Activated CD4-positive, alpha-beta T cell treated with anti-CD3 and anti-CD28 coated beads, Interleukin-2, amount 10 ng/mL, durations not matched to agents 7 days and 5 days (primary cell): ENCODE measurements at regions not wholly inside any gene's neighbourhood (a gene's known extent, or its start where the extent isn't known, plus 50 kb on each side); places are given as distances from the start of the nearest gene placed in this dataset.
"Not testable (repeated sequence)": the region's sequence is repeated elsewhere in the genome, so short reads cannot be mapped to it uniquely, and the experiment has no call there.

ENCODE experiments used
- CTCF ChIA-PET: fragments of 350-600 bp; sonication (Branson Sonifier 250); formaldehyde crosslinking; loops from one replicate; lab custom pipeline; 2021; ENCODE audit warnings: antibody characterized with exemption; lab: Charles Lee
- POLR2A ChIA-PET: fragments of 350-600 bp; sonication (Branson Sonifier 250); formaldehyde crosslinking; loops from one replicate; lab custom pipeline; 2021; ENCODE audit warnings: antibody characterized with exemption; lab: Charles Lee
- DNase-seq: peaks from one replicate; pipeline ENCODE4 v3.0.0-alpha.2; 2020
- H3K27ac Mint-ChIP-seq: one replicate; pipeline ENCODE4 v1.8.0; 2021; ENCODE audit warnings: mild to moderate bottlenecking, moderate library complexity, mixed read lengths
- H3K27me3 Mint-ChIP-seq: one replicate; pipeline ENCODE4 v1.8.0; 2021; ENCODE audit warnings: mixed read lengths
- H3K36me3 Mint-ChIP-seq: one replicate; pipeline ENCODE4 v1.8.0; 2021; ENCODE audit warnings: low read depth, mixed read lengths
- H3K4me1 Mint-ChIP-seq: one replicate; pipeline ENCODE4 v1.8.0; 2021; ENCODE audit warnings: mixed read lengths
- H3K4me3 Mint-ChIP-seq: one replicate; pipeline ENCODE4 v1.8.0; 2021; ENCODE audit warnings: mild to moderate bottlenecking, moderate library complexity, mixed read lengths
- H3K9me3 Mint-ChIP-seq: one replicate; pipeline ENCODE4 v1.8.0; 2021; ENCODE audit warnings: mixed read lengths

GRCh38 chr2:215260097-215260677 is 51.7 kb upstream of the ATIC start:
- POLR2A ChIA-PET: no interaction called here
- H3K36me3 Mint-ChIP-seq: no peaks in the 10 kb centered on the region
- CTCF ChIA-PET: no interaction called here

GRCh38 chr2:215249501-215249900 is 62.4 kb upstream of the ATIC start:
- Mint-ChIP-seq H3K27me3 (no peaks in the 10 kb centered on the region), H3K4me3 (no peak overlapping the region), H3K27ac (no peak overlapping the region), H3K9me3 (no peaks in the 10 kb centered on the region), H3K36me3 (no peaks in the 10 kb centered on the region), H3K4me1 (no peaks in the 10 kb centered on the region)
- CTCF ChIA-PET: no interaction called here
- POLR2A ChIA-PET: no interaction called here
- DNase-seq: no peak

More at GRCh38 chr2:215260097-215260677, 51.7 kb upstream of the ATIC start:
- H3K27ac Mint-ChIP-seq: no peak overlapping the region
- no peak overlapping the region for H3K4me3 Mint-ChIP-seq
- peaks cover 2% of the 10 kb centered on the region for H3K27me3 Mint-ChIP-seq
- no peaks in the 10 kb centered on the region for H3K4me1 Mint-ChIP-seq
- no peaks in the 10 kb centered on the region for H3K9me3 Mint-ChIP-seq
- no peak for DNase-seq

- DNase-seq, H3K27ac Mint-ChIP-seq, H3K36me3 Mint-ChIP-seq, H3K9me3 Mint-ChIP-seq, H3K4me1 Mint-ChIP-seq, H3K27me3 Mint-ChIP-seq, CTCF ChIA-PET, H3K4me3 Mint-ChIP-seq, POLR2A ChIA-PET: not testable (repeated sequence)
These were observed 65.9 kb upstream of the ATIC start for GRCh38 chr2:215245919-215246318.

- Mint-ChIP-seq H3K27ac (no peak overlapping the region), H3K4me1 (no peaks in the 10 kb centered on the region), H3K4me3 (no peak overlapping the region), H3K27me3 (peaks cover 1% of the 10 kb centered on the region), H3K36me3 (no peaks in the 10 kb centered on the region), H3K9me3 (no peaks in the 10 kb centered on the region)
- ChIA-PET CTCF (no interaction called here), POLR2A (no interaction called here)
- no peak for DNase-seq
These were observed 70.0 kb upstream of the ATIC start for GRCh38 chr2:215241791-215242305.

GRCh38 chr2:215238485-215239098 is 73.3 kb upstream of the ATIC start:
- CTCF ChIA-PET: no interaction called here

GRCh38 chr2:215236131-215236530 is 75.7 kb upstream of the ATIC start:
- H3K9me3 Mint-ChIP-seq: no peaks in the 10 kb centered on the region
- H3K4me1 Mint-ChIP-seq: no peaks in the 10 kb centered on the region
- H3K36me3 Mint-ChIP-seq: no peaks in the 10 kb centered on the region
- H3K27me3 Mint-ChIP-seq: no peaks in the 10 kb centered on the region
- H3K27ac Mint-ChIP-seq: no peak overlapping the region
- ChIA-PET CTCF (no interaction called here), POLR2A (no interaction called here)
- DNase-seq: no peak
- no peak overlapping the region for H3K4me3 Mint-ChIP-seq

More at GRCh38 chr2:215238485-215239098, 73.3 kb upstream of the ATIC start:
- DNase-seq: no peak
- no peaks in the 10 kb centered on the region for H3K4me1 Mint-ChIP-seq
- H3K4me3 Mint-ChIP-seq: no peak overlapping the region
- POLR2A ChIA-PET: no interaction called here
- H3K36me3 Mint-ChIP-seq: no peaks in the 10 kb centered on the region
- peaks cover 1% of the 10 kb centered on the region for H3K27me3 Mint-ChIP-seq
- no peaks in the 10 kb centered on the region for H3K9me3 Mint-ChIP-seq
- no peak overlapping the region for H3K27ac Mint-ChIP-seq

GRCh38 chr2:215220221-215220620 is 81.8 kb upstream of the ABCA12 start:
- POLR2A ChIA-PET, H3K27ac Mint-ChIP-seq, H3K27me3 Mint-ChIP-seq, H3K36me3 Mint-ChIP-seq, DNase-seq, H3K9me3 Mint-ChIP-seq, H3K4me3 Mint-ChIP-seq, H3K4me1 Mint-ChIP-seq, CTCF ChIA-PET: not testable (repeated sequence)

- POLR2A ChIA-PET: no interaction called here
- CTCF ChIA-PET: no interaction called here
- Mint-ChIP-seq H3K9me3 (no peaks in the 10 kb centered on the region), H3K36me3 (no peaks in the 10 kb centered on the region), H3K27ac (no peak overlapping the region), H3K27me3 (no peaks in the 10 kb centered on the region), H3K4me1 (no peaks in the 10 kb centered on the region), H3K4me3 (no peak overlapping the region)
- DNase-seq: no peak
These were observed 80.5 kb upstream of the ABCA12 start for GRCh38 chr2:215218587-215219577.

GRCh38 chr2:215216806-215217205 is 78.4 kb upstream of the ABCA12 start:
- Mint-ChIP-seq H3K4me1 (no peaks in the 10 kb centered on the region), H3K4me3 (no peak overlapping the region), H3K27ac (no peak overlapping the region), H3K27me3 (no peaks in the 10 kb centered on the region), H3K9me3 (peaks cover 4% of the 10 kb centered on the region), H3K36me3 (no peaks in the 10 kb centered on the region)
- ChIA-PET POLR2A (no interaction called here), CTCF (no interaction called here)
- no peak for DNase-seq

GRCh38 chr2:215215637-215216036 is 77.2 kb upstream of the ABCA12 start:
- ChIA-PET CTCF (no interaction called here), POLR2A (no interaction called here)
- Mint-ChIP-seq H3K9me3 (peaks cover 4% of the 10 kb centered on the region), H3K27ac (no peak overlapping the region), H3K27me3 (no peaks in the 10 kb centered on the region), H3K4me3 (no peak overlapping the region), H3K4me1 (no peaks in the 10 kb centered on the region), H3K36me3 (no peaks in the 10 kb centered on the region)
- no peak for DNase-seq

GRCh38 chr2:215210082-215210481 is 71.7 kb upstream of the ABCA12 start:
- ChIA-PET POLR2A (no interaction called here), CTCF (no interaction called here)
- Mint-ChIP-seq H3K27me3 (no peaks in the 10 kb centered on the region), H3K36me3 (no peaks in the 10 kb centered on the region), H3K27ac (no peak overlapping the region), H3K9me3 (peaks cover 11% of the 10 kb centered on the region), H3K4me3 (no peak overlapping the region), H3K4me1 (no peaks in the 10 kb centered on the region)
- no peak for DNase-seq

GRCh38 chr2:215207791-215208367 is 69.5 kb upstream of the ABCA12 start:
- Mint-ChIP-seq H3K27ac (no peak overlapping the region), H3K4me1 (no peaks in the 10 kb centered on the region), H3K36me3 (no peaks in the 10 kb centered on the region), H3K9me3 (peaks cover 9% of the 10 kb centered on the region), H3K27me3 (no peaks in the 10 kb centered on the region), H3K4me3 (no peak overlapping the region)
- ChIA-PET CTCF (no interaction called here), POLR2A (no interaction called here)
- no peak for DNase-seq

GRCh38 chr2:215207041-215207440 is 68.6 kb upstream of the ABCA12 start:
- ChIA-PET POLR2A (no interaction called here), CTCF (interaction anchor here (0.6 kb wide), 1 partner anchor 291 kb away, joined by 5 read pairs; no protein-coding TSS in a partner anchor)
- Mint-ChIP-seq H3K4me3 (no peak overlapping the region), H3K36me3 (no peaks in the 10 kb centered on the region), H3K27me3 (no peaks in the 10 kb centered on the region), H3K9me3 (peaks cover 8% of the 10 kb centered on the region), H3K27ac (no peak overlapping the region), H3K4me1 (no peaks in the 10 kb centered on the region)
- DNase-seq: no peak
